ENCODE measurements at regions not wholly inside any gene's neighbourhood (a gene's known extent, or its start where the extent isn't known, plus 50 kb on each side); places are given as distances from the start of the nearest gene placed in this dataset.

DNA sequence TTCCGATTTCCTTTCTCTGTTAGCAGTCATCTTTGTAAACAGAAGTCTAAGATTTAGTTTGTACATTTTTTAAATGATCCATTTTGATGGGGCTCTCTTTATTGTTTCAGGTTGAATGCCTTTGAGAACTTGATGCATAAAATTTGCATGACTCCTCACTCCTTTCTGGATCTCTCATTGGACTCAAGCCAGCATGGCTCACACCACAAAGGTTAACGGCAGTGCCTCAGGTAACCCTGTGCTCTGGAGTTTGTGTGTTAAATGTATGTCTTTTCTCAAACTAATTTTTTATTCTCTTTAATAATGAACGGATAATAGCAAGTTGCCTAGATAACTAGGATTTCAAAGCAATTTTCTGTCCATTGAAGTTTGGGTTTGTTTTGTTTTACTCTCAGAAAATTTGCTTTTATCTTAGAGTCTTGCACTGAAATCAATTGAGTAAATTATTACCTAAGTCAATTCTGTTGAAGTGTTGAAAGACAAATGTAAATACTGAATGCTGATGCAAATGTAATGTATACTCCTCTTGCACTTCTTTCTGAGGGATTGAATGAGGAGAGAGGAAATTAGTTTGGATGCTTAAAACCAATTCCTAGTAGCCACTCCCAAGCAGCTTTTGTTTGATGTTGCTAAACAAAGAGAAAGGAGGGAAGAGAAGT is 164.6 kb upstream of the DMRT1 start:
- no peaks in the 10 kb centered on the region for H3K9me3 ChIP-seq (replicated peaks in 1 of 2; ENCODE audit: control insufficient read depth in 2 of 2, insufficient read depth in 1 of 2, low read depth in 1 of 2, low read length in 2 of 2)
- no peak overlapping the region for H3K14ac ChIP-seq (ENCODE audit: low read length)
- H3K27me3 ChIP-seq (ENCODE audit: control insufficient read depth in 3 of 3, insufficient read depth in 3 of 3, low read depth in 1 of 3, low read length in 3 of 3), result no peaks in the 10 kb centered on the region
- H2BK120ac ChIP-seq (ENCODE audit: low read depth, low read length), result no peak overlapping the region
- no peak overlapping the region for H3K18ac ChIP-seq (ENCODE audit: low read length)
- H4K91ac ChIP-seq (ENCODE audit: low read depth, low read length, poor library complexity), result no peak overlapping the region
- H3K4ac ChIP-seq (ENCODE audit: low read length), result no peak overlapping the region
- no peak overlapping the region for H2BK12ac ChIP-seq (ENCODE audit: low read length)
- peaks cover 5 to 12% of the 10 kb centered on the region in 2 donors for H3K4me1 ChIP-seq (ENCODE audit: control insufficient read depth in 2 of 2, insufficient read depth in 1 of 2, low read depth in 1 of 2, low read length in 2 of 2)
- DNase-seq (ENCODE audit: low spot score), result no peak
- no peak overlapping the region for H2BK15ac ChIP-seq (ENCODE audit: low read length)
- no peak overlapping the region for H4K8ac ChIP-seq (ENCODE audit: low read depth, low read length)
- no peak overlapping the region for H2AK5ac ChIP-seq (ENCODE audit: low read depth, low read length)
- H3K23ac ChIP-seq (ENCODE audit: low read depth, low read length, poor library complexity), result no peak overlapping the region
- WGBS, 2 donors (ENCODE audit: extremely low coverage in 2 of 2, insufficient read length in 2 of 2, insufficient replicate concordance in 1 of 2), result no CpG with 5 or more reads among the region's 3 CpGs
- H2BK5ac ChIP-seq (ENCODE audit: low read length), result no peak overlapping the region
- H3K4me3 ChIP-seq (ENCODE audit: low read length in 2 of 2), result no peak overlapping the region
- H2AFZ ChIP-seq (ENCODE audit: low read length), result no peak overlapping the region
- H3K4me2 ChIP-seq (ENCODE audit: insufficient read depth, low read length, poor library complexity, severe bottlenecking), result no peak overlapping the region
- no peak overlapping the region for H3K9ac ChIP-seq (ENCODE audit: low read depth, low read length, poor library complexity)
- no peaks in the 10 kb centered on the region for H3K36me3 ChIP-seq (replicated peaks in 1 of 2; ENCODE audit: control insufficient read depth in 2 of 2, insufficient read depth in 2 of 2, low read length in 2 of 2)
- H3K27ac ChIP-seq (replicated peaks; ENCODE audit: low read length), result no peak overlapping the region
- H3K79me1 ChIP-seq (ENCODE audit: low read depth, low read length), result no peaks in the 10 kb centered on the region

DNA sequence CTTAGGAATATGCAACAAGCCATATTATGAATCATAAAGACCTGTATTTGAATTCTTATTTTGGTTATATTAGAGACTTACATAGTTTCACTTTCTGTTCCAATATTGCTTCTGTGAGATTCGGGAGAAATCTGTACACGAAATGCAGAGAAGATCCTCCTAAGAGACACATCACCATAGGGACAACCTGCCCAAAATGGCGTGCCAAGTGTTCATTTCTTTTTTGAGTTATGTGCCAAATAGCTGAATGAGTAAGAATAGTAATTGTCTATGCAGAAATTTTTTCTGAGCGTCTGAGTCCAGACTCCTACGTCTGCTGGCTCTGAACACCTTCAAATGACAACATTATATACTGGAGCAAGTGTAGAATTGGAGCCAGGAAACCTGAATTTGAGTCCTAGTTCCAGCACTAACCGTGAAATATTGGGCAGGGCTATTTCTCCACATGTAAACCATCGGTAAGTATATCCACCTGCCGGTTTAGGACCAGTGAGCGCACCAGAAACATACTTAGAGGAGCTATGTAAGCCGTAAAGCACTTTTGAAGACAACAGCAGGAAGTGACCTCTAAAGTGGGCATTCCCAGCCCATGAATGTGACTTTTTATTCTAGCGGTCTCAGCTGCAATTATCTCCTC is 163.9 kb upstream of the DMRT1 start:
- no peak overlapping the region for H4K91ac ChIP-seq (ENCODE audit: low read depth, low read length, poor library complexity)
- H3K36me3 ChIP-seq (replicated peaks in 1 of 2; ENCODE audit: control insufficient read depth in 2 of 2, insufficient read depth in 2 of 2, low read length in 2 of 2), result no peaks in the 10 kb centered on the region
- no CpG with 5 or more reads among the region's 11 CpGs for WGBS, 2 donors (ENCODE audit: extremely low coverage in 2 of 2, insufficient read length in 2 of 2, insufficient replicate concordance in 1 of 2)
- H3K27ac ChIP-seq (replicated peaks; ENCODE audit: low read length), result no peak overlapping the region
- no peak overlapping the region for H2BK120ac ChIP-seq (ENCODE audit: low read depth, low read length)
- H2AK5ac ChIP-seq (ENCODE audit: low read depth, low read length), result no peak overlapping the region
- no peak overlapping the region for H3K4me3 ChIP-seq (ENCODE audit: low read length in 2 of 2)
- H3K4ac ChIP-seq (ENCODE audit: low read length), result no peak overlapping the region
- no peak overlapping the region for H2BK12ac ChIP-seq (ENCODE audit: low read length)
- H3K4me1 ChIP-seq (ENCODE audit: control insufficient read depth in 2 of 2, insufficient read depth in 1 of 2, low read depth in 1 of 2, low read length in 2 of 2), result peaks cover 5 to 12% of the 10 kb centered on the region in 2 donors
- no peaks in the 10 kb centered on the region for H3K79me1 ChIP-seq (ENCODE audit: low read depth, low read length)
- H4K8ac ChIP-seq (ENCODE audit: low read depth, low read length), result no peak overlapping the region
- no peaks in the 10 kb centered on the region for H3K27me3 ChIP-seq (ENCODE audit: control insufficient read depth in 3 of 3, insufficient read depth in 3 of 3, low read depth in 1 of 3, low read length in 3 of 3)
- no peak overlapping the region for H2AFZ ChIP-seq (ENCODE audit: low read length)
- H2BK15ac ChIP-seq (ENCODE audit: low read length), result no peak overlapping the region
- no peak overlapping the region for H3K9ac ChIP-seq (ENCODE audit: low read depth, low read length, poor library complexity)
- H3K18ac ChIP-seq (ENCODE audit: low read length), result no peak overlapping the region
- no peak for DNase-seq (ENCODE audit: low spot score)
- no peak overlapping the region for H3K23ac ChIP-seq (ENCODE audit: low read depth, low read length, poor library complexity)
- H3K9me3 ChIP-seq (replicated peaks in 1 of 2; ENCODE audit: control insufficient read depth in 2 of 2, insufficient read depth in 1 of 2, low read depth in 1 of 2, low read length in 2 of 2), result no peaks in the 10 kb centered on the region
- H3K14ac ChIP-seq (ENCODE audit: low read length), result no peak overlapping the region
- H3K4me2 ChIP-seq (ENCODE audit: insufficient read depth, low read length, poor library complexity, severe bottlenecking), result no peak overlapping the region
- no peak overlapping the region for H2BK5ac ChIP-seq (ENCODE audit: low read length)

- peaks cover 10% of the 10 kb centered on the region in 2 donors for H3K4me1 ChIP-seq (ENCODE audit: control insufficient read depth in 2 of 2, insufficient read depth in 1 of 2, low read depth in 1 of 2, low read length in 2 of 2)
- no peak overlapping the region for H3K23ac ChIP-seq (ENCODE audit: low read depth, low read length, poor library complexity)
- no peak overlapping the region for H2AFZ ChIP-seq (ENCODE audit: low read length)
- no CpG with 5 or more reads among the region's 1 CpG for WGBS, 2 donors (ENCODE audit: extremely low coverage in 2 of 2, insufficient read length in 2 of 2, insufficient replicate concordance in 1 of 2)
- no peak overlapping the region for H2BK15ac ChIP-seq (ENCODE audit: low read length)
- H3K79me1 ChIP-seq (ENCODE audit: low read depth, low read length), result no peaks in the 10 kb centered on the region
- no peaks in the 10 kb centered on the region for H3K9me3 ChIP-seq (replicated peaks in 1 of 2; ENCODE audit: control insufficient read depth in 2 of 2, insufficient read depth in 1 of 2, low read depth in 1 of 2, low read length in 2 of 2)
- H3K4ac ChIP-seq (ENCODE audit: low read length), result no peak overlapping the region
- no peak for DNase-seq (ENCODE audit: low spot score)
- H3K4me3 ChIP-seq (ENCODE audit: low read length in 2 of 2), result no peak overlapping the region
- no peak overlapping the region for H3K4me2 ChIP-seq (ENCODE audit: insufficient read depth, low read length, poor library complexity, severe bottlenecking)
- no peak overlapping the region for H3K9ac ChIP-seq (ENCODE audit: low read depth, low read length, poor library complexity)
- no peak overlapping the region for H2AK5ac ChIP-seq (ENCODE audit: low read depth, low read length)
- no peak overlapping the region for H2BK12ac ChIP-seq (ENCODE audit: low read length)
- H4K91ac ChIP-seq (ENCODE audit: low read depth, low read length, poor library complexity), result no peak overlapping the region
- no peak overlapping the region for H4K8ac ChIP-seq (ENCODE audit: low read depth, low read length)
- no peak overlapping the region for H3K27ac ChIP-seq (replicated peaks; ENCODE audit: low read length)
- no peaks in the 10 kb centered on the region for H3K27me3 ChIP-seq (ENCODE audit: control insufficient read depth in 3 of 3, insufficient read depth in 3 of 3, low read depth in 1 of 3, low read length in 3 of 3)
- H2BK120ac ChIP-seq (ENCODE audit: low read depth, low read length), result no peak overlapping the region
- no peak overlapping the region for H2BK5ac ChIP-seq (ENCODE audit: low read length)
- no peaks in the 10 kb centered on the region for H3K36me3 ChIP-seq (replicated peaks in 1 of 2; ENCODE audit: control insufficient read depth in 2 of 2, insufficient read depth in 2 of 2, low read length in 2 of 2)
- no peak overlapping the region for H3K18ac ChIP-seq (ENCODE audit: low read length)
- H3K14ac ChIP-seq (ENCODE audit: low read length), result no peak overlapping the region
Measured at GRCh38 chr9:678897-679296, 162.6 kb upstream of the DMRT1 start.

DNA sequence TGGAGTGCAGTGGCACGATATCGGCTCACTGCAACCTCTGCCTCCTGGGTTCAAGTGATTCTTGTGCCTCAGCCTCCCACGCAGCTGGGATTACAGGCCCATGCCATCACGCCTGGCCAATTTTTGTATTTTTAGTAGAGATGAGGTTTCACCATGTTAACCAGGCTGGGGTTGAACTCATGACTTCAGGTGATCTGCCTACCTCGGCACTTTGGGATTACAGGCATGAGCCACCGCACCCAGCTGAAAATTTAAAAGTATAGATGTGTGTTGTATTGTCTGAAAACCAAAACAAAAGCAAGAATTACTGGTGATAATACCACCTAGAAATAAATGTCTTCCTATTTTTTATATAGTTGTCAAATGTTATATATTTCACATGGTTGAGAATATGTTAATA is 162.0 kb upstream of the DMRT1 start:
- Histone ChIP-seq H4K8ac (ENCODE audit: low read depth, low read length) (no peak overlapping the region), H3K14ac (ENCODE audit: low read length) (no peak overlapping the region), H2BK5ac (ENCODE audit: low read length) (no peak overlapping the region), H3K23ac (ENCODE audit: low read depth, low read length, poor library complexity) (no peak overlapping the region), H3K4ac (ENCODE audit: low read length) (no peak overlapping the region), H2BK120ac (ENCODE audit: low read depth, low read length) (no peak overlapping the region), H3K4me1 (ENCODE audit: control insufficient read depth in 2 of 2, insufficient read depth in 1 of 2, low read depth in 1 of 2, low read length in 2 of 2) (peaks cover 8 to 11% of the 10 kb centered on the region in 2 donors), H3K27me3 (ENCODE audit: control insufficient read depth in 3 of 3, insufficient read depth in 3 of 3, low read depth in 1 of 3, low read length in 3 of 3) (no peaks in the 10 kb centered on the region), H2BK15ac (ENCODE audit: low read length) (no peak overlapping the region), H3K9ac (ENCODE audit: low read depth, low read length, poor library complexity) (no peak overlapping the region), H2BK12ac (ENCODE audit: low read length) (no peak overlapping the region), H3K18ac (ENCODE audit: low read length) (no peak overlapping the region), H3K79me1 (ENCODE audit: low read depth, low read length) (no peaks in the 10 kb centered on the region), H4K91ac (ENCODE audit: low read depth, low read length, poor library complexity) (no peak overlapping the region), H3K36me3 (replicated peaks in 1 of 2; ENCODE audit: control insufficient read depth in 2 of 2, insufficient read depth in 2 of 2, low read length in 2 of 2) (no peaks in the 10 kb centered on the region), H3K4me3 (ENCODE audit: low read length in 2 of 2) (no peak overlapping the region), H3K9me3 (replicated peaks in 1 of 2; ENCODE audit: control insufficient read depth in 2 of 2, insufficient read depth in 1 of 2, low read depth in 1 of 2, low read length in 2 of 2) (no peaks in the 10 kb centered on the region), H2AFZ (ENCODE audit: low read length) (no peak overlapping the region), H3K4me2 (ENCODE audit: insufficient read depth, low read length, poor library complexity, severe bottlenecking) (no peak overlapping the region), H2AK5ac (ENCODE audit: low read depth, low read length) (no peak overlapping the region), H3K27ac (replicated peaks; ENCODE audit: low read length) (no peak overlapping the region)
- no CpG with 5 or more reads among the region's 6 CpGs for WGBS, 2 donors (ENCODE audit: extremely low coverage in 2 of 2, insufficient read length in 2 of 2, insufficient replicate concordance in 1 of 2)
- no peak for DNase-seq (ENCODE audit: low spot score)

Measured in neuronal stem cell (in vitro differentiated cells).